Activated CD8-positive, alpha-beta memory T cell treated with anti-CD3 and anti-CD28 coated beads, Interleukin-2, amount 50 U/mL, for 48 hours (primary cell): ENCODE measurements at regions not wholly inside any gene's neighbourhood (a gene's known extent, or its start where the extent isn't known, plus 50 kb on each side); places are given as distances from the start of the nearest gene placed in this dataset.

Experiments
- DNase-seq: peaks from one replicate; pipeline ENCODE4 v3.0.0-alpha.2; 2020

DNA sequence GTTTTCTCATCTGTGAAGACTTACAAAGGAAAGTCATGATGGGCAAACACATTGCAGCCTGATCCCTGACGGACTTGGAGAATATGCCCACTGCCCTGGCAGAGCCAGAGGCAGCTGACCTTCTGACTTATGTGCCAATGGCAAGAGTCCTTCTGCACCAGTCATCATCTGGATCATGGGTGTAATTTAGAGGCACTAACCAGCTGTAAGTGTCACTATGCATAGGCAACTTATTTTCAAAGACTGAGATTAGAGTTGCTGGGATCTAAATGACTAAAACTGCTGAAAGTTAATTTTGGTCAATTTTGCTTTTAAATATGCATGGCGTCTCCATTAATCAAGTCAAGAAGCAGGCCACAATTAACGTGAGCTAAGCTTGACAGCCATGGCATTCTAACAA is 261.2 kb downstream of the BCL11A start:
- no peak for DNase-seq

DNA sequence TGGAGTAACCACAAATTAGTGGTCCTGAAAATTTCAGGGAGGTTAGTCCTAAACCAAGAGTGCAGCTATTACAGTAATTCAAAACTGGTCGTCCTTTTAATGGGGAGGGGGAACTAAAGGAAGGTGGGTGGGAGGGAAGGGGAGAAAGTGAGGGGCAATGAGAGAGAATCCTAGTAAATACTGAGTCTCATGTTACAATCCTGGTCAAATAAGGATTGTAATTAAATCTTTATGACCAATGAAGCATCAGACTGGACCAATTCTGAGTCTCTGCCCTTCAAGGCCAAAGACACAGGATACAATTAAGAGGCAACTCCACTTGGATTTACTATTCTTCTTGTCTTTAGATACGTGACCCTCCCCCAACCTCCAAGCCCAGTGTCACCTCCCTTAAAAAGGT is 262.9 kb downstream of the BCL11A start:
- DNase-seq, result no peak

DNA sequence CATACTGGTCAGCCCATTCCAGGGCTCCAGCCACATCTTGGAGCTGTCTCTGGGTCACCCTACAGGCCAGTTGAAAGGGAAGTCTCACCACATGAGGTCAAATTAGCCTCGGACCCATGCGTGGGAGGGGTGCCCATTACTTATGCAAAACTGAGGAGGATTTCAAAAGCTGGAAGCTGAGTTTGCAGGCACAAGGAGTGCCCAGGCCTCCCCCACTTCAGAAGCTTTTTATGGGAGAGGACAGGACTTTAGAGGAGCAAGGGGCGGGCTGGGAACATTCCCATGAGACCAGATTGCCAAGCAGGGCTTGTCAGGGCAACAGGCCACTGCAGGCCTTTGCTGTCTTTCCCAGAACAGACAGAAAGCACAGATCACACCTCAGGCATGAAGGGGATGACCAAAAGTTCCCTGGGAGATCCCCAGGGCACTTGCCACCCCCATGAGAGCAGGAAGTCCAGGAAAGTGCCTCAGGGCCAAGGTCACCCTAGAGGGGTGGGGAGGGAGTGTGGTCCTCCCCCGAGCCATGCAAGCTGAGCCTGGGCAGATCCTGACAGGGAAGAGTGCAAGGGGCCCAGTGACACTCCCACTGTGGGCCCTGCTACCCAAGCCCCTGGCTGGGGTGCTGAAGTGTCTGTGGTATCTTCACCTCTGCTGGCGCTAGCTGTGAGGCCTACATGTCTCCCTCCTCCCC is 267.7 kb downstream of the BCL11A start:
- no peak for DNase-seq

DNA sequence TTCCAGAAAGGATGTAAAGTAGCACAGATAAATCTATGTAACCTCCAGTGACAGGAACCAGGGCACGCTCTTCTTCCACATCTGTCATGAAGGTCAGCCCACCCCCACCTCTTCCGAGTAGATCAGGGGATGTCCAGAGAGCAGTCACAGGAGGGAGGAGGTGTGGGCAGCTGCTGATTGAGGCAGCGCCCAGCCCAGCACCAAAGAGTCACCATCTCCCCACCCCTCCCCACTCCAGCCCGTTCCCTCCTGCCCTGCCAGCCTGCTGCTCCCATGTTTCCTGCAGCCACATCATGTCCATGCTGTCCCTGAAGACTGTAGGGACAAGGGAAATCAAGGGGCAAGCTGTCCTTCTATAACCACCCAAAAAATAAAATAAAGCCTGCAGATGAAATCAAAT is 269.8 kb downstream of the BCL11A start:
- DNase-seq, result no peak

DNA sequence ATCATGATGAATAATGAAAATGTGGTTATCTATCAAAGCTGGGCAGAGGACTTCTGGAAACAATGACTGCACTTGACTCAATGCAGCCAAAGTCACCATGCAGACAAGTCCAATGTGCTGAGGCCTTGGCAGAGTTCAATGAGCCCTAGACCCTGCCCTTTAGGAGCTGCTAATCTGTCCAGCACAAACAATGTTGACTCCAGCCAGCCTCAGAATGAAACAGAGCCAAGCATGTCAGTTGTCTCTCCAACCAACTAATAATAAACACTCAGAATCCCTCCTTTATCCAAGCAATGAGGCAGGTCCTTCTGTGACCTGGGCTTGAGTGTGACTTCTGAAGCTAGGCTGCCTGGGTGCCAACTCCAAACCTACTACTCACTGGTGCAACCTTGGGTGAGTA is 270.6 kb downstream of the BCL11A start:
- DNase-seq, result no peak

DNA sequence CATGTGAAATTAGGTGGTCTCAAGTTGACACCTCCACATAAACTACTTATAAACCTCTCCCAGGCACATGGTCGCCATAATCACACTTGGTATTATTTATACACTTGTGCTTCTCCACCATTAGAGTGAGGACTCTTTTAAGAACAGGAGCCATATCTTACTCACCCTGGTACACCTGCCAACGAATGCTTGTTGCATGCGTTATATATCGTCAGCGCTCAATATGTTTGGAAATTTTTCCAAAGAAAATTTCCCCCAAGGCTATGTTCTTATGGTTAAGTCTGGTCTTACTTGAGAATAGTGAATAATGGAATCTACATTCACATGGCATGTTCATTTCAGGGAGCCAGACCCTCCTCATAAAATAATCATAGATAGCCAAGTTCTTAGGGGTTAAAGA is 271.7 kb downstream of the BCL11A start:
- no peak for DNase-seq

DNA sequence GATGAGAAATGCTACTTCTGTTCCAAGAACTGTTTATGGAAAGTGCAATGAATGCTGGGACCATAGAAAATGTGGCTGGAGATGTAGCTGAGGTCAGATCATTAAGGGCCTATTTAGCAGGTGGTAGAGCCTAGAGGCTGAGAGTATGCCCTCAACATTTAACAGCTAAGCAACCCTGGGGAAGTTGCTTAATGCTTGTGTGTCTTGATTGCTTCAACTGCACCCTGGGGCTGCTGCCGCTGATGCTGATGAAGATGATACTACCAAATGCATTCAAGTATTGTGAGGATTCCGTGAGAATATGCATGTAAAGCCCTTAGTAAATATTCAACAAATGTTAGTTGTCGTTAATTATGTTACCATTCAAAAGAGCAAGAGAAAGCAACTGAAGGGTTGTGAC is 273.2 kb downstream of the BCL11A start:
- no peak for DNase-seq

DNA sequence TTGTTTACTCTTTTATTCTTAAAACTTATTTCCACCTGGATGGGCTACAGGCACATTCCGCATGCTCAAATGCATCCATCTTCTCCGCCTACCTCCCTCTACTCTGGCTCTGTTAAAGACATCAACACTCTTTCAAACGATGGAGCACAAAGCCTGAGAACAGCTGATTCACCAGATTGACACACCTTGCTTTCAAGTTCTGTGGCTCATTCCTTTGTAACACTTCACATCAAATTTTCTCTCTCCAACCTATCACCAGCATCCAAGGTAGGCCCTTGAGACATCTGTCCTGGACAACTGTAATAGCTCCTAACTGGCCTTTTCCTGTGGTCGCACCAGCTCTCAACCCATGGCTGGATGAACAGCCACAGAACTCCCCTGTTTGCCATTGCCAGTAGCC is 274.5 kb downstream of the BCL11A start:
- no peak for DNase-seq

DNA sequence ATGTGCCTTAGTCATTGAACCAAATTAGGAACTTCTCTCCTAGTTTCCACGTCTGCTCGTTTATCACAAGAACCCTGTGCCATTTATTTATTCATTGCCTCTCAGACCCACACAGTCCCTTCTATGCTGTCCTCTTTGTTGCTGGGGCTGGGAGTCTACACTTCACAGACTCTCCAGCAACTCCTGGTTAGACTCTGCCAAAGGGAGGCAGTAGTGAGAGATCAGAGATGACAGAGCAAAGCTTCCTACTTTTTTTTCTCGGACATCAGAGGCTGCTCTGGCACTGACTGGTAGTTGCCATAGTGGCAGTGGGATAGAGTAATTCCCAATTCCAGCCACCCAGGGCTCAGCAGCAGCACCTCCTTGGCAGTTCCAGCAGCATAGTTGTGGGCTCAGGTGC is 277.5 kb downstream of the BCL11A start:
- DNase-seq, result no peak

DNA sequence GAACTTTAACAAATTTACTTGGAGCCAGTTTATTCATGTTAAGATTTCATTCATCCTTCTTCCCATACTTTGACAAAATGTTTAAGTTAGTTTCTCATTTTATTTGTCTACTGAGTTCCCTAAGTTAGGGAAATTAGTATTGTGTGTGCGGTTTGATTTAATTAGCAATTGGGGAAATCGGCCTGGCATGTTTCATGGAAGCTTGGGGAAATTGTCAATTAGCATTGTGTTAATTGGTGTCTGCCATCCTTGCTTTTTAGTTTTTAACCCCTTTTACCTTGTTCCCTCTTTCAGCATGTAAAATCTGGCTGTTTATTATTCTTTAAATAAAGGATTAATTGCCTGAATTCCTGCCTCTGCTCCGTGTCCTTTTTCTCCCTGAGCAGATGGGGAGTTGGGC is 279.6 kb downstream of the BCL11A start:
- no peak for DNase-seq

DNA sequence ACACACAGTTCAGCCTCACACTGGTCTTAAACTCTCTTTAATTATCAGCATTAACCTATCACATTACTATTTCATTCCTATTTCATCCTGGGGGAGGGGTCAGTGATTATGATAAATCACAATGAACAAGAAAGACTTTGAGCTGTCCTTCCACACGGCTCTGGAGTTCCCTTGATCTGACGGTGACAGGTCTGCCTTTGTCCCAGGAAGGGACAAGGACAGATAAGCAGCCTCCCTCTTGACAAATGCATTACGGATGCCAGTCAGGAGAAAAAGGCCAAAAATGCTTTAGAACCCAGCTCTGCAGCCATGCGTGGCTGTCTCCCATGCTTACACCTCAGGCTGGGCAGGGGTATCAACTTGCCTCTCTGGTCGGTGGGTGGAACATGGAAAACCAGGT is 281.7 kb downstream of the BCL11A start:
- DNase-seq, result no peak

DNA sequence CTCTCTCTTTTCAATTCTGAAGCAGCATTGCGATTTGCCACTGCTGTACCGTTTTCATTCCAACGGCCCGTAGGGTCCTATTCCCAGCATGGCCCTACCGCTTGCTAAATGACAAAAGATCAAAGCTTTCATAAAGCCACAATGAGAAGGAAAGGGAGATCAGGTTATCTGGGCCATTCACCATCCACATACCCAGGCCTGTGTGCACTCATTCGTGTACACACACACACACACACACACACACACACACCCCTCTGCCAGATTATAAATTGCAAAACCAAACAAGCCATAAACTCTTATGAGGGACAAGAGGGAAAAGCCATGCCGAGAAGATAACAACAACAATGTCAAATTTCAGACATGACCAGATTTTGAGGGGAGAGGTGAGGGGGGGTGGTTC is 282.3 kb downstream of the BCL11A start:
- no peak for DNase-seq

DNA sequence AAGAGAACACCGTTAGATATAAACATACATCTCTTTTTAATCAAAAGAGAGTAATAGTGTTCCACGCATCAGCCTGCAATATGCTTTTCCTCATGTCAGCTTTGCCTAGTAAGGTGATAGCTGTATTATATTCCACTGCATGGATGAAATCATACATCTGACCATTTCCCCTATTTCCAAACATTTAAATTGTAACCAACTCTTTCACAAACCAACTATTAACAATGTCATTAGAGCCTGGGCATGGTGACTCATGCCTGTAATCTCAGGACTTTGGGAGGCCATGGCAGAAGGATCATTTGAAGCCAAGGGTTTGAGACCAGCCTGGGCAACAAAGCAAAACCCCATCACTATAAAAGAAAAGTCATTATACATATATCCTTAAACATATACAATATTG is 284.8 kb downstream of the BCL11A start:
- DNase-seq, result no peak

DNA sequence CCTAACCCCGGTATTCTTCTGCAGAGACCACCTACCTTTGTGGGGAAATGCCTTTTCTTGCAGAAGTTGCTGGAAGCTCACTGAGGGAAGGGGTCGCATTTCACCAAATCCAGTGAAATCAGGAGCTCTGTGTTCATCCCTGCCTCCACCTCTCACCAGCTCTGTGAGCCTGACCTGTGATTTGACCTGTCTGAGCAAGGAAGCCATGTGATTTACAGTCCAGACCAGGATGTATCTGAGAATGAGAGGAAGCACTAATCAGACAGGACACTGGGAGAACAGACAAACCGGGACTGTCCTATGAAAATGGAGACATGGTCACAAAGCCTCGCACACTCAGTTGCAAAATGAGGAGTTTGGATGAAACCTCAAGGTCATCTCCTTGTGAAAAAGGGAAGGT is 285.4 kb downstream of the BCL11A start:
- no peak for DNase-seq

DNA sequence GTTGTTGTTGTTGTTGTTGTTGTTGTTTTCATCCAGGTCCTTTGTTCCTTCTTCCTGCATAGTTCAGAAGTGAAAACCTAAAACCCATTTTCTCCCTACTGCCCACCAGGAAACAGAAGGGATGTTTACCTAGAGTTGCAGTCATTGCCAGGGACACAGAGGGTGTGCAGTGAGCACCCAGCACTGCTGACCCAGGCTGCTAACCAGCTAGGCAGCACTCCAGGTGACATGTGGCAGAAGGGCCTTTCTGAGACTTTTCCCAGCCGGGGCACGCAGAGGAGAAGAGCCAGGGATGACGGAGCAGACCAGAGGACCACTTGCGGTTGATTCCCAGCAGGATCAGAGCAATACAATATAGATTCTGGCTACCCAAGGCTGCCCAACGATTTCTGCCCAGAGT is 286.3 kb downstream of the BCL11A start:
- DNase-seq, result no peak

DNA sequence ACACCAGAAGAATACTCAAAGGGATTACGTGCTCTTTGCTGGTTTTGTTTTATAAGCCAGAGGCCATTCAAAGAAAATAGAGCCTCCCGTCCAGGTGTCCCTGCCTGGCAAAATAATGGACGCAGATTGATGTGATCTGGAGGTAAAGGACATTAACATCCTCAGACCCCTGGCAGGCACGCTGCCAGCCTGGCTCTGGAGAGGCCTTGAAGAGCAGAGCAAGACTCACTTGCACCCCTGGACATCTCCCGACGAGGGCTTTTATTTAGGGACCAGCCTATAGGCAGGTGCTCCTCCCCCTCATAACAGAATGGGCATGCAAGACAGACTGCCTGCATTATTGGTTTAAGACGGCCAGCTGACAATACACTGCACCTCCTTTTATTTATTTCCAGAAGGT is 291.3 kb downstream of the BCL11A start:
- DNase-seq, result no peak

DNA sequence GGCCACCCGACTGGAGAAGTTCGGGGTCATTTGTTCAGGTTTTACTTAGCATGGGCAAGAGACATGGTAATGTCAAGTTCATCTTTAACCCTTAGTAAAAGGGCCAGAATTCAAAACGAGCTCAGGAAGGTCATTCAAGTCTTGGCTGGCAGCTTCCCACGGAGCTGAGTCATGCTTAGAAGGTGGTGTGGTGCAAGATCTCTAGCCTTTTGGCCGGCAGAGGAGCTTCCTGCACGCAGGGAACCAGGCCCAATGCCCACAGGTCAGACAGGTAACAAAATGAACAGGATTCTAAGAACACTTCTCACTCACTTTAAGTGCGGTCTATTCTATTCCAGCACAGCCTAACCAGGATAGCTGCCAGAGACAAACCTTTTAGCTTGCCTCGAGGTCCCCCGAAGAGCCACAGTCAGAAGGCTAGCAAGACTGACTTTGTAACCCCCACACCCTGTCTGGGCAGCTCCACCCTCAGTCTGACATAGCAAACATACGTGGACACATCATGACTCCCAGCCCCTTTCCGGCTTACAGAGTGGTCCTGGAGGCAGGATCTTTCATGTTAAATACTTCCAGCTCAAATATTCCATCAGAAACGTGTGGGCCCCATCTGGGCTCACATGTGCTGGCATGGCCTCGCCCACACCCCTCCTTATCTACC is 292.7 kb downstream of the BCL11A start:
- no peak for DNase-seq

DNA sequence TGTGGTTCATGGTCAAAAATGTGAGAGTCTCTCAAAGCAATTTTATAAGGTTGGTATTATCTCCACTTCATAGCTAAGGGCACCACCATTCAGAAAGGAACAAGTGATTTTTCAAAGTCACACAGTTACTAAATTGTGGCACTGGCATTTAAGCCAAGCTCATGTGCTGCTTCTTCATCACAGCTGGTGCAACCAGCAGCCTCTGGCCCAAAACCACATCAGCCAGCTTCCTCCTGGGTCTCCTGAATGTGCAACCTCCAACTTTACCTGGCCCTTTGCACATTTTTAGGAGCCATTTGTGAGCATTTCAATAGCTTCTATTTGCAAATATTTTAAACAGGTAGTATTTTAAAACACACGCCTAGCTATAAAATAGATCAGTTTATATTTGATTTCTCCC is 293.7 kb downstream of the BCL11A start:
- no peak for DNase-seq

DNA sequence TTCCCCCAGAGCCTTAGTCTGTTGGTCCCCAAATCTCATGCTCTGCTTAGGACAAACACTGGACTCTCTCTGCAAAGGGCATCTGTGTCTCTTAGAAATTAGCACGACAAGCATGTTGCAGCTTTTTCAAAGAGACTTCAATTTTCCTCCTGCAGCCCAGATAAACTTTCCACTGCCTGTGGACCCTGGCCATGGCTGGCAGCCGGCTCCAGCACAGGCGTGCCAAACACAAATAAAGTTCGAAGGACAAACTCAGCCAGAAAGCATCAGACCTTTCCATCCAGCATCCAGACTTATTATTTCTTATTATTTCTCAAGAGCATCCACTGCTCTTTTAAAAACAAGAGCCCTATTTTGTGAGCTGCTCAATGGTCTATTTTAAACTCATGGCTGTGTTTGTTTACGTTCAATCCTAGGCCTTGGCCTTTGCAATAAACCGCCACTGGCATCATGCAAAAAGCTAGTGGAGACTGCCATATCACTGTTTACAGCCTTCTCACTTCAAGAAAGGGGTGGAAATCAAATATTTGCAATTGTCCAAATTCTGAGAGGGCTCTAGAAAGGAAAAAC is 300.8 kb downstream of the BCL11A start:
- DNase-seq, result no peak

DNA sequence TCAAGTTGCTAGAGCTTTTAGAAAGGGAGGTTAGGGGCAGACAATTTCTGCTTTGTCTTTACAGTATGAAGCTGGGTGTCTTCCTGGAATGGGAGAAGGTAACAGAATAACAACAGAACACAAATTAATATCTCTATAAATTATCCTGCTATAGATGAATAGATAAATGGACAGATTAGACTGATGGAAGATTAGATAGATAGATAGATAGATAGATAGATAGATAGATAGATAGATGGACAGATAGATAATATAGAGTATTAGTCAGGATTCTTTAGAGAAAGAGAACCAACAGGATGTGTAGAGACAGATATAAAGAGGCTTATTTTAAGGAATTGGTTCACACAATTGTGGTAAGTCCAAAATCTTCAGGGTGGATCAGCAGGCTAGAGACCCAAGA is 302.2 kb downstream of the BCL11A start:
- DNase-seq, result no peak

DNA sequence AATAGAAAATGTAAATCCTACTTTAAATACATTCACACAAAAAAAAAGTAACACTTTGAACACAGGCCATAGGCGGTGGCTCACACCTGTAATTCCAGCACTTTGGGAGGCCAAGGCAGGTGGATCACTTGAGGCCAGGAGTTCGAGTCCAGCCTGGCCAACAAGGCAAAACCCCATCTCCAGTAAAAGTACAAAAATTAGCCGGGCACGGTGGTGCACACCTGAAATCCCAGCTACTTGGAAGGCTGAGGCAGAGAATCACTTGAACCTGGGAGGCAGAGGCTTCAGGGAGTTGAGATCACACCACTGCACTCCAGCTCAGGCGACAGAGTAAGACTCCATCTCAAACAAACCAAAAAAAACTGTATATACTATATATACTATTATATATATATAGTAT is 303.6 kb downstream of the BCL11A start:
- DNase-seq, result no peak

DNA sequence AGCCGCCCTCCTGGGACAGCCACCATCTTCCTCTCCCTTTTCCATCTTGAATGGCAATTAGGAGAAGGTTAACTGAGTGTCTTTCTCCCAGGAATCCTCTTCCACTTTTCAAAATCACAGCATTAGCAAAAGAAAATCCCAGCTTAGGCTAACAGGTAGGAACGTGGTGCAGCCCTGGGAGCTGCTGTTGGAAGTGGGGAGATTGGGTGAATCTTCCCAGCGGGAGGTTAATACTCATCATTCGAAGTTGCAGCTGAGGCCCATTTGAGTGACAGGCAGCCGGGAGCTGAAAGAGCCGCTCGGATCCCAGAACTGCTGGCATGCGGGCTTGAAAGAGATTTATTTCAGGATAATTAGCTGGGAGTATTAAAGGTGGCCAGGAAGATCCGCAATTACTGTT is 306.0 kb downstream of the BCL11A start:
- DNase-seq, result no peak

DNA sequence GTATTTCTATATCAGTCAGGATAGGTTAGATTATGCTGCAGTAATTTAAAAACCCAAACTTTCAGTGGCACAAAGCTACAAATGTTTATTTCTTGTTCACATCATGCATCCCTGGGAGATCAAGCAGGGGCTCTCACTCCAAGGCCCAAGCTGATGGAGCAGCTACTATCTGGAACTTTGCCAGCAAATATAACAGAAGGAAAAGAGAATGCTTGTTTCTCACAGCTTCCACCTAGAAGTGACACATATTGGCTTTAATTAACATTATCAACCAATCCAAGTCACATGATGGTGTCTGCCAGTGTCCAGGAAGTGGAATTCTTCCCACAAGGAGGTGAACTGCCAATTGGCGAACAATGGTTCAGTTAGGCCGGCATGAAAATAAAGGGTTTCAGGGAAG is 306.9 kb downstream of the BCL11A start:
- DNase-seq, result no peak

DNA sequence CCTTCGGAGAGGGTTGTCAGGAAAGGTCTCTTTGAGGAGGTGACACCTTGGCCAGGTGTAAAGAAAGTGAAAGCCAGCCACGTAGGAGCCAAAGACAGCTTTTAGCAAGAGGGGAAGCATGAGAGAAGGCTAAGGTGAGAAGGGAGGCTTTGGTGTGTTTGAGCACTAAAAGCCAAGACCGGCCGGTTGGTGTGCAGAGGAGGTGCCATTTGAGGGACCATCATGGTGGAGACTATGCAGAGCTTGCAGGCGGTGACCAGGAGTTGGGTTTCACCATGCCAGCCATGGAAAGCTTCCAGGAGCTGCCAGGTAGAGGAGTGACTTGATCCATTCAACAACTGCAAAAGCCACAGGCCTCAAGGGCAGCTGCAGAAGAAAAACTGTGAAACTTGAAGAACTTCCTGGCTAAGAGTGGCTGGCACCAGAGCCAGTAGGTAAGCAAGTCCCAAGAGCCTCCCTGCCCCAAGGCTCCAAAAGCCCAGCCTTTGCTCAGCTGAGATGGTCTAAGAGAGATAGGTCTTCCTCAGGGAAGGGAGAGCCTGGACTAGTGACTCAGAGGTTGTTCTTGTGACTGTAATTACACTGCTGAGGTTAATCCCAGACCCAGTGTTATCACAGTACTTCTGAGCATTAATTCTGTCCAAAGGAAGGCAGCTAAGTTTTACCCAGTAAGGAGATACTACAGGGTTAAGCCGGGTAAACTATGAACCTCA is 319.0 kb downstream of the BCL11A start:
- DNase-seq, result no peak
